NCI-H446 (cell line): ENCODE measurements at regions not wholly inside any gene's neighbourhood (a gene's known extent, or its start where the extent isn't known, plus 50 kb on each side); places are given as distances from the start of the nearest gene placed in this dataset.

Experiments
- DNase-seq, 2 experiments: peaks; one replicate each; lab custom pipeline; 2025; lab: John Stamatoyannopoulos, UW

GRCh38 chr14:78073028-78073427, 97.1 kb upstream of the NRXN3 start:
- no peak for DNase-seq

- DNase-seq = no peak
Measured at GRCh38 chr14:78074561-78074960, 95.6 kb upstream of the NRXN3 start.

DNA sequence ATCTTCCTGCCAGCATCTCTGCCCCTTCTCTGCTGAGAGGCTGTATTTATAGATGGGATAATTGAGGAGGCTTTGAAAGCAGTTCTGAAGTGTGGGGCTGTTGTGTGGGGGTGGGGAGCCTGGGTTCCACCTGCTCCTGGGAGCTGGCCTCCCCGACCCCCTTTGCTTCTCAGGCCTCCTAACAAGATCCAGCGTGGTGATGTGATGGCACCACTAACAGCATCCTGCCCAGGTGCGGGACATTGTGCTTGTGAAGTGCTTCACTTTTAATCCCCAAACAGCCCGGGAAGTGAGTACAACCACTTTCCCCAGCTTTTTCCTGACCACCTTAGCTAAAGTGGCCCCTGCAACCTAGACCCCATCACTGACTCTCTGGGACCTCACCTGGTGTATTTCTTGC, 95.1 kb upstream of the NRXN3 start:
- no peak for DNase-seq

GRCh38 chr14:78075555-78076277, 94.5 kb upstream of the NRXN3 start:
- no peak for DNase-seq

DNA sequence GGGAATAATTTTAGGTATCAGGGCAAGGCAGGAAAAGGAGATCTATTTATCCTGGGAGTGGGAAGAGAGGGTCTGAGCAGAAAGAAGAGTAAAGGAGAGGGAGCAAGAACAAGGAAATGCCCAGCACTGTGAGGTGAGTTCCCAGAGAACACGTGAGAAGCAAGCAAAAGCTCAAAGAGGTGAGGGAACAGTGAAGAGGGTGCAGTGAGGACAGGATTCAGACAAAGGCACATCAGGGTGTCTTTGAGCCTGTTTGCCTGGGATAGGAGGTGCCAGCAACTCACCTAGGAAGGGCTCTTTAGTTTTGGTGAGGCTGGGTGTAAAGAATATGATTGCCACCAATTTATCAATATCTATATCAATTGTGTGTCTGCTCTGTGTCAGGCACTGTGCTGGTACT, 88.9 kb upstream of the NRXN3 start:
- no peak for DNase-seq

DNA sequence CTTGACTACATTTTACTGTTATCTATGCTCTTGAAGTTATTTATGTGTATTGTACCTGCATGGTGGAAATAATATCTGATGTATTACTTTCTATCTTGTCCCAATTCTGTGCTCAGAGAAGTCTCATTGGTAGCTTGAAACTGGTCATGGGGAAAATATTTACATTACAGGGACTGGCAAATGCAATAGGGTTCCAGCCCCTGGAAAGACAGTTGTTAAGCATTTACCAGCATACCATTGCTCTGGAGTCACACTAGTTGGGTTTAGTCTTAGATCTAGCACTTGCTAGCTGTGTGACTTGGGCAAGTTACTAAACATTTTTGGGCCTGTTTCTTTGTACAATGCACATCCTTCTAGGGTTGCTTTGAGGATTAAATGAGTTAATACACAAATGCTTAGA, 86.3 kb upstream of the NRXN3 start:
- no peak for DNase-seq

DNA sequence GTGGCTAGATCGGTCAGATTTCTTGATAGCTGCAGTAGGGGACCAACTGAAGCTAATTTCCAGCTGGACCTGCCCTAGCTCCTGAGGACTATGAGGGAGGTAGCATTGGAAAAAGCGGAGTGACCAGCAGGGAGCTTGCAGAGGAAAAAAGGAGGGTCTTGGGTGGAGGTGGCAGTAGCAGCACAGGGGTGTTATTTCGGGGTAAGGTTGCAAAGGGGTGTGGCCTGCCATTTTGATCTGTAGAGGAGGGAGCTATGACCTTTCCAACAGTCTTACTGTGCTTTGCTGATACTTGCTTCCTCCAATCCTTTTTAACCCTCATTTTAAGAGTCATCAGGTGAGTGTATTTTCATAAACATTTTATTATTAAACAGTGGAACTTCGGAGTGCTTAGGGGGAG, 83.8 kb upstream of the NRXN3 start:
- no peak for DNase-seq

DNA sequence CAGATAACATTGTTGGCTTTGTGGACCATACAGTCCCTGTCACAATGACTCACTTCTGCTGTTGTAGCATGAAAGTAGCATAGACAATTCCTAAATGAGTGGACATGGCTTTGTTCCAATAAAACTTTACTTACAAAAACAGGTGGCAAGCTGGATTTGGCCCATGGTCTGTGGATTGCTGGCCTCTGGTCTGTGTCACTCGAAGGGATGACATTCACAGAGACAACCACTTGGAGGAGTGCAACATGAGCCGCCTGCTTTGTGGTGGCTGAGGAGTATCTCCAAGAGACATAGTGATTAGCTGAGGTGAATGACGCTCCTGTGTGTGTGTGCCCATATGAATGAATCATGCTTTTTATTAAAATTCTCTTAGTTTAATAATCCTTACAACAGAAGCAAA, 81.3 kb upstream of the NRXN3 start:
- DNase-seq = no peak

GRCh38 chr14:78090864-78091263, 79.3 kb upstream of the NRXN3 start:
- DNase-seq = no peak

DNA sequence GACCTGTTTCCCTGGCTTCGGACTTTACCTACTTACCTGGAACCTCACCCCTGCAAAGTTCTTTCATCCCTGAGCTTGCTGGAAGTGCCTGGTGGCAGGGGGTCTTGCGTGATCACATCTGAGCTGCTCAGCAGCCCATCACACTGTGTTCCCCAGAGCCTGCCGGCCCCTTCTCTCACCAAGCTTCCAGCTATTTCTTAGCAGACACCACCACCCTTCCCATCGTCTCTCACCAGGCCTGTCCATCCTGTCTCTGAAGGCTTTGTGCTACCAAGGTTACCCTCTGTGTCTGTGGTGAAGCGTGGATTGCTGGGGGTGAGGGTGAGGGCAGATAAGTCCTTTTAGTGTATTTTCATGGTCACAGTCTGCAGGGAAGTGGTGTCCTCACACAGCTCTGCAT, 78.8 kb upstream of the NRXN3 start:
- DNase-seq = no peak

DNA sequence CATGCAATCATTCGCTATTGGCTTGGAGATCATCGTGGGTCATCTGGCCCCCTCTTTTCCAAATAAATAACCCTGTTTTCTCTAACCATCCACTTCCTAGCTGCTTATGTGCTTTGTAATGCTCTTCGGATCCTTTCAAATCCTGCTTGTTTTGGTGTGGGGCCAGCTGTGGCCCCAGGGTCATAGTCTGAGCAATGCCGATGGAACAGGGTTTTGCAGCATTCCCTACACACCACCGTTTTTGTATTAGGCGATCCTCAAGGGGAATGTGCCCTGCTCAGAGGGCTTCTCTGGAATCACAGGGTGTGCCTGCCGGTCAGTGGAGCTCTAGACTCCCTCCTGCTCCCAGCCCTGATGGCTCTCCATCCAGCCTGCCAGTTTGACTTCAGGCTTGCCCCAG, 78.1 kb upstream of the NRXN3 start:
- no peak for DNase-seq

GRCh38 chr14:78103271-78103670, 66.9 kb upstream of the NRXN3 start:
- DNase-seq = no peak

GRCh38 chr14:78104160-78104559, 66.0 kb upstream of the NRXN3 start:
- DNase-seq = no peak

DNA sequence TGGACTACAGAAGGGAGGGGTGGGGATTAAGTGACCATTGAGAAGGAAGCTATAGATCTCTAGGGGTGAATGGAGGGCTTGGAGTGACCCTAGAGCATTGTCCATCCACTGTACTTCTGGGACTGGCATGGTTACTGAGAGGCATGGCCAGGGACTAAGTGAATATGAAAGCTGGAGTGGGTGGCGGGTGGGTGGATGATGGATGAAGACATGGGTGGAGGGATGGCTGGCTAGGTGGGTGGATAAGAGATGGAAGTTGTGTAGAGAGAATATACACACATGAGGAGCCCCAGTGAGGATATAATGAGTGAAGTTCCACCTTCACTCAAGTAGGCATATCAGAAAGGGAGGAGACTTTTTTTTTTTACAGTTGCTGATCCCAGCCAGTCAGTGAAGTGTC, 65.5 kb upstream of the NRXN3 start:
- no peak for DNase-seq

DNA sequence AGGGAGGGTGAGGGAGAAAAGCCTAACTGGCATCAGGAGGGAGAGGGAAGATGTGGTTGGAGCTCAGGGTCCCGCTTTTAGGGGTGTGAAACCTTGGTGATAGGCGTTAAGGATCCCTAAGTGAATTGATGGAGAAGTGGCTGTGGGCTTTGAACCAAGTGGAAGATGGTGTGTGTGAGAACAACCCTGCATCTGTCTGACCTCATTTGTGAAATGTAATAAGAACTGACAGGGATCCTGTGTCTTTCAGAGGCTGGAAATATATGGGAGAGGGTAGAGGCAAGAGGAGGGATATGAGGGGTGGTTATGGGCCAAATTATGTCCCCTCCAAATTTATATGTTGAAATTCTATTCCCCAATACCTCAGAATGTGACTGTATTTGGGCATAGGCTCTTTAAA, 63.8 kb upstream of the NRXN3 start:
- DNase-seq = no peak

GRCh38 chr14:78107166-78107565, 63.0 kb upstream of the NRXN3 start:
- DNase-seq = no peak

DNA sequence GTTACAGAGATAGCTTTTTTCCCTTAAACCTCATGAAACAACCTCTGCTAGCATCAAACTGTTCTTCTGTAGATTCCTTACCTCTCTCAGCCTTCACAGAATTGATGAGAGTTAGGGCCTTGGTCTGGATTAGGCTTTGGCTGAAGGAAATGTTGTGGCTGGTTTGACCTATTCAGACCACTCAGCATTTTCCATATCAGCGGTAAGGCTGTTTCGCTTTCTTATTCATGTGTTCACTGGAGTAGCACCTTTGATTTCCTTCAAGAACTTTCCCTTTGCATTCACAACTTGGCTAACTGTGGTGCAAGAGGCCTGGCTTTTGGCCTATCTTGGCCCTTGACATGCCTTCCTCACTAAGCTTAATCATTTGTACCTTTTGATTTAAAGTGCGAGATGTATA, 50.7 kb upstream of the NRXN3 start:
- no peak for DNase-seq
